Left lung (tissue), 4 donors: ENCODE measurements at regions not wholly inside any gene's neighbourhood (a gene's known extent, or its start where the extent isn't known, plus 50 kb on each side); places are given as distances from the start of the nearest gene placed in this dataset.

Experiments used
- ATAC-seq: fragments of 200-7000 bp; cut with Tn5 transposase; one replicate; pipeline ENCODE4 v1.9.1; 2020; ENCODE audit warnings: moderate library complexity
- DNase-seq, 4 donors: peaks; one replicate each; pipeline ENCODE4 v3.0.0-alpha.2; 2013 to 2020
- H3K27ac ChIP-seq, 2 donors: fragments of 200-600 bp; sonication (generic) in 1 of 2; one replicate each; pipeline versions ENCODE4 v1.5.0 to v1.8.0; 2020 to 2021
- H3K27me3 ChIP-seq, 2 donors: fragments of 200-600 bp; sonication (generic) in 1 of 2; one replicate each; pipeline versions ENCODE4 v1.5.0 to v1.8.0; 2020 to 2021
- H3K36me3 ChIP-seq, 2 donors: fragments of 200-600 bp; sonication (generic) in 1 of 2; one replicate each; pipeline versions ENCODE4 v1.5.0 to v1.8.0; 2020 to 2021
- H3K4me1 ChIP-seq, 2 donors: fragments of 200-600 bp; one replicate each; pipeline ENCODE4 v1.8.0; 2021
- H3K4me3 ChIP-seq, 2 donors: fragments of 200-600 bp; sonication (generic) in 1 of 2; one replicate each; pipeline versions ENCODE4 v1.5.0 to v1.8.0; 2020 to 2021; ENCODE audit warnings: mild to moderate bottlenecking in 1 of 2
- H3K9me3 ChIP-seq, 2 donors: fragments of 200-600 bp; sonication (generic) in 1 of 2; one replicate each; pipeline versions ENCODE4 v1.5.0 to v1.8.0; 2020 to 2021
- intact Hi-C, 2 donors: fragments of 100-400 bp; cut with DNase I; formaldehyde crosslinking; loops; one replicate each; pipeline versions ENCODE4 v1.11.2 to v1.14.2; 2022
- TF ChIP-seq, protein P1 (sequence below), 2 donors: fragments of 200-600 bp; sonication (generic) in 1 of 2; IDR thresholded peaks; one replicate each; pipeline versions ENCODE4 v1.5.0 to v1.8.0; 2021; ENCODE audit warnings: antibody characterized with exemption in 2 of 2
- donor health status: DM: no; HTN: yes; CAD: no.
- donor health status: DM: no; HTN: no; CAD: no.

- Histone ChIP-seq H3K27ac (no peak overlapping the region), H3K4me3 (no peak overlapping the region), H3K4me1 (no peaks in the 10 kb centered on the region), H3K36me3 (no peaks in the 10 kb centered on the region), H3K9me3 (no peaks in the 10 kb centered on the region), H3K27me3 (no peaks in the 10 kb centered on the region)
- no peak for ATAC-seq
- DNase-seq: no peak
- intact Hi-C loops: no loop called here
- TF ChIP-seq, protein P1, sequence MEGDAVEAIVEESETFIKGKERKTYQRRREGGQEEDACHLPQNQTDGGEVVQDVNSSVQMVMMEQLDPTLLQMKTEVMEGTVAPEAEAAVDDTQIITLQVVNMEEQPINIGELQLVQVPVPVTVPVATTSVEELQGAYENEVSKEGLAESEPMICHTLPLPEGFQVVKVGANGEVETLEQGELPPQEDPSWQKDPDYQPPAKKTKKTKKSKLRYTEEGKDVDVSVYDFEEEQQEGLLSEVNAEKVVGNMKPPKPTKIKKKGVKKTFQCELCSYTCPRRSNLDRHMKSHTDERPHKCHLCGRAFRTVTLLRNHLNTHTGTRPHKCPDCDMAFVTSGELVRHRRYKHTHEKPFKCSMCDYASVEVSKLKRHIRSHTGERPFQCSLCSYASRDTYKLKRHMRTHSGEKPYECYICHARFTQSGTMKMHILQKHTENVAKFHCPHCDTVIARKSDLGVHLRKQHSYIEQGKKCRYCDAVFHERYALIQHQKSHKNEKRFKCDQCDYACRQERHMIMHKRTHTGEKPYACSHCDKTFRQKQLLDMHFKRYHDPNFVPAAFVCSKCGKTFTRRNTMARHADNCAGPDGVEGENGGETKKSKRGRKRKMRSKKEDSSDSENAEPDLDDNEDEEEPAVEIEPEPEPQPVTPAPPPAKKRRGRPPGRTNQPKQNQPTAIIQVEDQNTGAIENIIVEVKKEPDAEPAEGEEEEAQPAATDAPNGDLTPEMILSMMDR (IDR thresholded peaks at IDR 0.05): no peak
Measured at GRCh38 chr12:77339610-77340009, 274.2 kb upstream of the E2F7 start.

- no peaks in the 10 kb centered on the region for H3K9me3 ChIP-seq
- no peak overlapping the region for H3K27ac ChIP-seq
- no peak for DNase-seq
- H3K4me1 ChIP-seq: no peaks in the 10 kb centered on the region
- H3K36me3 ChIP-seq: no peaks in the 10 kb centered on the region
- intact Hi-C loops: no loop called here
- TF ChIP-seq, protein P1 (IDR thresholded peaks at IDR 0.05): no peak
- no peak overlapping the region for H3K4me3 ChIP-seq
- ATAC-seq: no peak
- H3K27me3 ChIP-seq: no peaks in the 10 kb centered on the region
Measured at GRCh38 chr12:77337362-77337761, 272.0 kb upstream of the E2F7 start.

DNA sequence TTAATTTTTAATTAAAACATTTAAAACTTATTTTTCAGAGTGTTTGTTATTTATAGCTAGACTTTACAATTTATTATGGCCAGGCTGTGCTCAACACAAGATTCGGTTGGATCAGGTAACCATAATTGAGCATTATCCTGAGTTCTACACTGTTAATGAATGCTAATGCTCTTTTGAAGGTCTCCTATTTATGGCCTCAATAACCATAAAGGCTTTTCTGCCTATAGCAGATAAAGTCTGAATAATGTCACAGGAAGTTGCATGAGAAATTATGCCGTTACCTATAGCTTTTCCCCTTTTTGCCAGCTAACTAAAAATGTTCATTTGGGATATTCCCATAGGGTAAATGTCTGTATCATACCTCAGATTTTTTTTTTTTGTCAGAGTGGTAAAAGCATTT is 269.4 kb upstream of the E2F7 start:
- Histone ChIP-seq H3K36me3 (no peaks in the 10 kb centered on the region), H3K4me1 (no peaks in the 10 kb centered on the region), H3K4me3 (no peak overlapping the region), H3K9me3 (no peaks in the 10 kb centered on the region), H3K27me3 (no peaks in the 10 kb centered on the region), H3K27ac (no peak overlapping the region)
- intact Hi-C loops: no loop called here
- TF ChIP-seq, protein P1 (IDR thresholded peaks at IDR 0.05): no peak
- ATAC-seq: no peak
- no peak for DNase-seq

- intact Hi-C loops: no loop called here
- Histone ChIP-seq H3K4me3 (no peak overlapping the region), H3K36me3 (no peaks in the 10 kb centered on the region), H3K27me3 (peaks cover 18 to 46% of the 10 kb centered on the region in 2 donors), H3K9me3 (no peaks in the 10 kb centered on the region), H3K27ac (no peak overlapping the region), H3K4me1 (peaks cover 0 to 16% of the 10 kb centered on the region in 2 donors)
- TF ChIP-seq, protein P1 (IDR thresholded peaks at IDR 0.05): no peak
- no peak for DNase-seq
- ATAC-seq: no peak
Measured at GRCh38 chr12:77328326-77328725, 263.0 kb upstream of the E2F7 start.

GRCh38 chr12:77325511-77326236 is 260.3 kb upstream of the E2F7 start:
- peak overlapping the region; percentile 50 to 53 for H3K4me3 ChIP-seq
- TF ChIP-seq, protein P1 (IDR thresholded peaks at IDR 0.05): no peak
- H3K27ac ChIP-seq: no peak overlapping the region
- DNase-seq (peak in 1 of 4 donors; percentile 82), ATAC-seq (peak; percentile 14)
- peaks cover 18 to 49% of the 10 kb centered on the region in 2 donors for H3K27me3 ChIP-seq
- intact Hi-C loops: no loop called here
- H3K9me3 ChIP-seq: no peaks in the 10 kb centered on the region
- H3K36me3 ChIP-seq: no peaks in the 10 kb centered on the region
- peaks cover 0 to 16% of the 10 kb centered on the region in 2 donors for H3K4me1 ChIP-seq
